Ishikawa (cell line): ENCODE measurements at regions not wholly inside any gene's neighbourhood (a gene's known extent, or its start where the extent isn't known, plus 50 kb on each side); places are given as distances from the start of the nearest gene placed in this dataset.

ENCODE experiments used
- CEBPB ChIP-seq: IDR thresholded peaks from 2 replicates; pipeline ENCODE4 v1.6.1; 2012
- CREB1 ChIP-seq: IDR thresholded peaks from 2 replicates; pipeline ENCODE4 v1.6.1; 2012; ENCODE audit warnings: low read depth
- EGR1 ChIP-seq: IDR thresholded peaks from 2 replicates; pipeline ENCODE4 v1.6.1; 2012
- FOXM1 ChIP-seq: IDR thresholded peaks from 2 replicates; pipeline ENCODE4 v1.6.1; 2012; ENCODE audit warnings: low read depth, borderline replicate concordance
- NFIC ChIP-seq: IDR thresholded peaks from 2 replicates; pipeline ENCODE4 v1.6.1; 2012
- RAD21 ChIP-seq: IDR thresholded peaks from 2 replicates; pipeline ENCODE4 v1.6.1; 2012; ENCODE audit warnings: low read depth
- TCF12 ChIP-seq: IDR thresholded peaks from 2 replicates; pipeline ENCODE4 v1.6.1; 2012; ENCODE audit warnings: low read depth
- TEAD4 ChIP-seq: IDR thresholded peaks from 2 replicates; pipeline ENCODE4 v1.6.1; 2012
- YY1 ChIP-seq: IDR thresholded peaks from 2 replicates; pipeline ENCODE4 v1.6.1; 2012; ENCODE audit warnings: low read depth
- ZBTB7A ChIP-seq: IDR thresholded peaks from 2 replicates; pipeline ENCODE4 v1.6.1; 2012; ENCODE audit warnings: low read depth
- TF ChIP-seq, protein P1 (sequence below): IDR thresholded peaks from 2 replicates; pipeline ENCODE4 v1.6.1; 2012; ENCODE audit warnings: low read depth, mild to moderate bottlenecking
- TF ChIP-seq, protein P2 (sequence below): IDR thresholded peaks from 2 replicates; pipeline ENCODE4 v1.6.1; 2012
- TF ChIP-seq, protein P3 (sequence below): IDR thresholded peaks from 2 replicates; pipeline ENCODE4 v1.6.1; 2012

DNA sequence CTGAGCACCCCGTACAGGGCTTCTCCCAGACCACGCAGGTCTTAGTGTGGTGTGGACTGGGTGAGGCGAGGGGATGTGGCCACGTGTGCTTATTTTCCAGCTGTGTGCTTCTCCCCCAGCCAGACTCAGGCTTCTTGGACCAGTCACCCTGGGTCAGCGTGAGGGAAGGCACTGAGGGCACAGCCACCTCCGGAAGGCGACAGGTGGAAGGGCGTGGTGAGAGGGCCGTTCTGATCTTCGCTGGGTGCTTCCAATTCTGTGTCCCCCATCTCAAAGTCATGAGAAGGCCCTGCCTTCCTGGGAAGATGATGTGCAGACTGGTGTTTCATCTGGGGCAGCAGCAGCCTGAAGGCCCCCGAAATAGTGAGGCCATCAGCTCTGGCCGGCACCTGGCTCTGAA, 169.7 kb upstream of the MYCN start:
- TF ChIP-seq TEAD4 (no peak), CREB1 (no peak), ZBTB7A (no peak), EGR1 (no peak), YY1 (no peak), FOXM1 (no peak), RAD21 (no peak), CEBPB (no peak), TCF12 (no peak), NFIC (no peak)
- TF ChIP-seq, protein P1, sequence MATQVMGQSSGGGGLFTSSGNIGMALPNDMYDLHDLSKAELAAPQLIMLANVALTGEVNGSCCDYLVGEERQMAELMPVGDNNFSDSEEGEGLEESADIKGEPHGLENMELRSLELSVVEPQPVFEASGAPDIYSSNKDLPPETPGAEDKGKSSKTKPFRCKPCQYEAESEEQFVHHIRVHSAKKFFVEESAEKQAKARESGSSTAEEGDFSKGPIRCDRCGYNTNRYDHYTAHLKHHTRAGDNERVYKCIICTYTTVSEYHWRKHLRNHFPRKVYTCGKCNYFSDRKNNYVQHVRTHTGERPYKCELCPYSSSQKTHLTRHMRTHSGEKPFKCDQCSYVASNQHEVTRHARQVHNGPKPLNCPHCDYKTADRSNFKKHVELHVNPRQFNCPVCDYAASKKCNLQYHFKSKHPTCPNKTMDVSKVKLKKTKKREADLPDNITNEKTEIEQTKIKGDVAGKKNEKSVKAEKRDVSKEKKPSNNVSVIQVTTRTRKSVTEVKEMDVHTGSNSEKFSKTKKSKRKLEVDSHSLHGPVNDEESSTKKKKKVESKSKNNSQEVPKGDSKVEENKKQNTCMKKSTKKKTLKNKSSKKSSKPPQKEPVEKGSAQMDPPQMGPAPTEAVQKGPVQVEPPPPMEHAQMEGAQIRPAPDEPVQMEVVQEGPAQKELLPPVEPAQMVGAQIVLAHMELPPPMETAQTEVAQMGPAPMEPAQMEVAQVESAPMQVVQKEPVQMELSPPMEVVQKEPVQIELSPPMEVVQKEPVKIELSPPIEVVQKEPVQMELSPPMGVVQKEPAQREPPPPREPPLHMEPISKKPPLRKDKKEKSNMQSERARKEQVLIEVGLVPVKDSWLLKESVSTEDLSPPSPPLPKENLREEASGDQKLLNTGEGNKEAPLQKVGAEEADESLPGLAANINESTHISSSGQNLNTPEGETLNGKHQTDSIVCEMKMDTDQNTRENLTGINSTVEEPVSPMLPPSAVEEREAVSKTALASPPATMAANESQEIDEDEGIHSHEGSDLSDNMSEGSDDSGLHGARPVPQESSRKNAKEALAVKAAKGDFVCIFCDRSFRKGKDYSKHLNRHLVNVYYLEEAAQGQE = no peak
- TF ChIP-seq, protein P2, sequence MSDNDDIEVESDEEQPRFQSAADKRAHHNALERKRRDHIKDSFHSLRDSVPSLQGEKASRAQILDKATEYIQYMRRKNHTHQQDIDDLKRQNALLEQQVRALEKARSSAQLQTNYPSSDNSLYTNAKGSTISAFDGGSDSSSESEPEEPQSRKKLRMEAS = no peak
- TF ChIP-seq, protein P3, sequence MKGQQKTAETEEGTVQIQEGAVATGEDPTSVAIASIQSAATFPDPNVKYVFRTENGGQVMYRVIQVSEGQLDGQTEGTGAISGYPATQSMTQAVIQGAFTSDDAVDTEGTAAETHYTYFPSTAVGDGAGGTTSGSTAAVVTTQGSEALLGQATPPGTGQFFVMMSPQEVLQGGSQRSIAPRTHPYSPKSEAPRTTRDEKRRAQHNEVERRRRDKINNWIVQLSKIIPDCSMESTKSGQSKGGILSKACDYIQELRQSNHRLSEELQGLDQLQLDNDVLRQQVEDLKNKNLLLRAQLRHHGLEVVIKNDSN = no peak
